ENCODE measurements at regions not wholly inside any gene's neighbourhood (a gene's known extent, or its start where the extent isn't known, plus 50 kb on each side); places are given as distances from the start of the nearest gene placed in this dataset.

DNA sequence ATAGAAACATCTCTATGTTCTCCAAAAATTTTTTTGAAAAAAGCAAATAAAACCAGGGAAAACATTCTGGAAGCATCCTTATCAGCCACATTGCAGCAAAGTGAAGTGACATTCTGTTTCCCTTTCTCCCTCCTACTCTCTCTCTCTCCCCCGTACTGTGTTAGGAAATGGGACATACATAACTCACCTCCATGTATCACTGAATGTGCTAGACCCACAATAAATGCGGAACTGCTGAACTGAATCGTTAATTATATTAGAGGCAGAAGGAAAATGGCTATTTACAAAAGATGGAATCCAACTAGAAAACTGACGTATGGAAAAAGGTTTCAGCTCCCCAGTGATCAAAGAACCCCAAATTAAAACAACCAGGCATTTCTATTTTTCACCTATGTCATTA, 129.8 kb downstream of the MINAR1 start:
- Histone ChIP-seq H3K9ac (replicated peaks; ENCODE audit: extremely low read depth, insufficient read depth, low read length) (no peak overlapping the region), H3K4me3 (replicated peaks in 1 of 3; ENCODE audit: insufficient read depth in 1 of 3, low read depth in 1 of 3, low read length in 3 of 3) (no peak overlapping the region), H2AFZ (ENCODE audit: low read depth, low read length) (no peak overlapping the region), H4K20me1 (replicated peaks; ENCODE audit: control insufficient read depth, extremely low read depth, insufficient read depth, low read length) (no peaks in the 10 kb centered on the region), H3K27ac (ENCODE audit: insufficient read depth, low read depth, low read length) (no peak overlapping the region), H3K9me3 (replicated peaks; ENCODE audit: control insufficient read depth, insufficient read depth, low read length) (no peaks in the 10 kb centered on the region), H3K79me2 (ENCODE audit: control insufficient read depth, insufficient read depth, low read length) (no peaks in the 10 kb centered on the region), H3K36me3 (ENCODE audit: control insufficient read depth in 2 of 2, extremely low read depth in 1 of 2, insufficient read depth in 2 of 2, low read length in 2 of 2) (no peaks in the 10 kb centered on the region), H3K4me2 (ENCODE audit: insufficient read depth, low read length) (no peak overlapping the region), H3K27me3 (ENCODE audit: control insufficient read depth in 2 of 2, insufficient read depth in 2 of 2, low read length in 2 of 2) (no peaks in the 10 kb centered on the region), H3K9me1 (replicated peaks; ENCODE audit: control insufficient read depth, extremely low read depth, insufficient read depth, low read length) (no peaks in the 10 kb centered on the region), H3K4me1 (ENCODE audit: control insufficient read depth, extremely low read depth, insufficient read depth, low read length) (no peaks in the 10 kb centered on the region)
- intact Hi-C loops (cut with micrococcal nuclease) (no loop called here), dilution Hi-C loops (cut with MboI; ENCODE audit: extremely low pct_ligation_motif_present, low sequenced_read_pairs) (no loop called here)
- no peak for FAIRE-seq
- no TSS peak for BruUV-seq (replicated peaks)
- DNase-seq (ENCODE audit: low read depth, low spot score), result no peak
- CTCF ChIA-PET, result no interaction called here
- TF ChIP-seq, protein P1, sequence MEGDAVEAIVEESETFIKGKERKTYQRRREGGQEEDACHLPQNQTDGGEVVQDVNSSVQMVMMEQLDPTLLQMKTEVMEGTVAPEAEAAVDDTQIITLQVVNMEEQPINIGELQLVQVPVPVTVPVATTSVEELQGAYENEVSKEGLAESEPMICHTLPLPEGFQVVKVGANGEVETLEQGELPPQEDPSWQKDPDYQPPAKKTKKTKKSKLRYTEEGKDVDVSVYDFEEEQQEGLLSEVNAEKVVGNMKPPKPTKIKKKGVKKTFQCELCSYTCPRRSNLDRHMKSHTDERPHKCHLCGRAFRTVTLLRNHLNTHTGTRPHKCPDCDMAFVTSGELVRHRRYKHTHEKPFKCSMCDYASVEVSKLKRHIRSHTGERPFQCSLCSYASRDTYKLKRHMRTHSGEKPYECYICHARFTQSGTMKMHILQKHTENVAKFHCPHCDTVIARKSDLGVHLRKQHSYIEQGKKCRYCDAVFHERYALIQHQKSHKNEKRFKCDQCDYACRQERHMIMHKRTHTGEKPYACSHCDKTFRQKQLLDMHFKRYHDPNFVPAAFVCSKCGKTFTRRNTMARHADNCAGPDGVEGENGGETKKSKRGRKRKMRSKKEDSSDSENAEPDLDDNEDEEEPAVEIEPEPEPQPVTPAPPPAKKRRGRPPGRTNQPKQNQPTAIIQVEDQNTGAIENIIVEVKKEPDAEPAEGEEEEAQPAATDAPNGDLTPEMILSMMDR (IDR thresholded peaks at IDR 0.05; ENCODE audit: extremely low read depth in 1 of 2, insufficient read depth in 1 of 2, low read depth in 1 of 2, low read length in 2 of 2), result no peak
- POLR2A ChIA-PET, result no interaction called here

DNA sequence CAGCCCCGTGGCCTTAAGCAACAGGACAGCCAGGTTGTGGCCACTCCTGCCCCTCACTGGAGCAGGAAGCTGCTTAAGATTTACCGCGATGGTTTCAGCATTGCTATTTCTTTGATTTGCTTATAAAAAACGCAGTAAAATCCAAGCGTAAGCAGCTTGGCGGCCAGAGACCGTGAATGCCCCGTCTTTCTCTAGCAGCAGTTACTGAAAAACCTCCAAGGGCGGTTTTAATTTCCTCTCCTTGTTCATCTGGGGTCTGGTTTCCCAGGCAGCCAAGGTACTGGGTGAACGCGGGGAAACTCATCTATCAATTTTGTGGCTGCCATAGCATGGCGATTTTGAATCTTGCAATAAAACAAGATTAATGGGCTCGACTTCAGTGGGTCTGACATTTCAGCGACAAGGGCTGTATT, 130.3 kb downstream of the MINAR1 start:
- no peak overlapping the region for H3K4me2 ChIP-seq (ENCODE audit: insufficient read depth, low read length)
- H3K27ac ChIP-seq (ENCODE audit: insufficient read depth, low read depth, low read length), result no peak overlapping the region
- no peak overlapping the region for H3K4me3 ChIP-seq (replicated peaks in 1 of 3; ENCODE audit: insufficient read depth in 1 of 3, low read depth in 1 of 3, low read length in 3 of 3)
- intact Hi-C loops (cut with micrococcal nuclease), result no loop called here
- H3K27me3 ChIP-seq (ENCODE audit: control insufficient read depth in 2 of 2, insufficient read depth in 2 of 2, low read length in 2 of 2), result no peaks in the 10 kb centered on the region
- no peaks in the 10 kb centered on the region for H3K4me1 ChIP-seq (ENCODE audit: control insufficient read depth, extremely low read depth, insufficient read depth, low read length)
- ChIA-PET POLR2A (no interaction called here), CTCF (no interaction called here)
- no TSS peak for BruUV-seq (replicated peaks)
- H3K79me2 ChIP-seq (ENCODE audit: control insufficient read depth, insufficient read depth, low read length), result no peaks in the 10 kb centered on the region
- DNase-seq (ENCODE audit: low read depth, low spot score), result no peak
- no peak overlapping the region for H2AFZ ChIP-seq (ENCODE audit: low read depth, low read length)
- H3K9me3 ChIP-seq (replicated peaks; ENCODE audit: control insufficient read depth, insufficient read depth, low read length), result no peaks in the 10 kb centered on the region
- no peaks in the 10 kb centered on the region for H3K36me3 ChIP-seq (ENCODE audit: control insufficient read depth in 2 of 2, extremely low read depth in 1 of 2, insufficient read depth in 2 of 2, low read length in 2 of 2)
- FAIRE-seq, result no peak
- no peak overlapping the region for H3K9ac ChIP-seq (replicated peaks; ENCODE audit: extremely low read depth, insufficient read depth, low read length)
- H4K20me1 ChIP-seq (replicated peaks; ENCODE audit: control insufficient read depth, extremely low read depth, insufficient read depth, low read length), result no peaks in the 10 kb centered on the region
- no peaks in the 10 kb centered on the region for H3K9me1 ChIP-seq (replicated peaks; ENCODE audit: control insufficient read depth, extremely low read depth, insufficient read depth, low read length)
- TF ChIP-seq, protein P2, sequence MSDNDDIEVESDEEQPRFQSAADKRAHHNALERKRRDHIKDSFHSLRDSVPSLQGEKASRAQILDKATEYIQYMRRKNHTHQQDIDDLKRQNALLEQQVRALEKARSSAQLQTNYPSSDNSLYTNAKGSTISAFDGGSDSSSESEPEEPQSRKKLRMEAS (IDR thresholded peaks at IDR 0.05; ENCODE audit: insufficient read depth, insufficient read length), result no peak
- TF ChIP-seq GATA2 (IDR thresholded peaks at IDR 0.05; ENCODE audit: insufficient read depth, insufficient read length, low read depth, low read length) (no peak), JUN (IDR thresholded peaks at IDR 0.05; ENCODE audit: borderline replicate concordance, insufficient read depth, insufficient read length, low read depth) (no peak), EZH2 (IDR thresholded peaks at IDR 0.05; ENCODE audit: borderline replicate concordance, low read depth, low read length, severe bottlenecking) (no peak), FOS (IDR thresholded peaks at IDR 0.05; ENCODE audit: borderline replicate concordance, insufficient read depth, low read length) (no peak), MYC (IDR thresholded peaks at IDR 0.05; ENCODE audit: low read depth, low read length) (no peak), POLR2A (IDR thresholded peaks at IDR 0.05; ENCODE audit: low read depth, low read length) (no peak), POLR2AphosphoS5 (IDR thresholded peaks at IDR 0.05; ENCODE audit: insufficient read depth, low read depth, low read length) (no peak)
- TF ChIP-seq, protein P1 (IDR thresholded peaks at IDR 0.05; ENCODE audit: extremely low read depth in 1 of 2, insufficient read depth in 1 of 2, low read depth in 1 of 2, low read length in 2 of 2), result no peak
- dilution Hi-C loops (cut with MboI; ENCODE audit: extremely low pct_ligation_motif_present, low sequenced_read_pairs), result no loop called here

Measured in endothelial cell of umbilical vein (primary cell).